Activated naive CD8-positive, alpha-beta T cell (primary cell): ENCODE measurements at regions not wholly inside any gene's neighbourhood (a gene's known extent, or its start where the extent isn't known, plus 50 kb on each side); places are given as distances from the start of the nearest gene placed in this dataset.
"Not testable (repeated sequence)": the region's sequence is repeated elsewhere in the genome, so short reads cannot be mapped to it uniquely, and the experiment has no call there.

Source experiments
- H3K27ac Mint-ChIP-seq: one replicate; pipeline ENCODE4 v1.8.0; 2021; ENCODE audit warnings: mixed read lengths
- H3K27me3 Mint-ChIP-seq: one replicate; pipeline ENCODE4 v1.8.0; 2021; ENCODE audit warnings: mixed read lengths
- H3K36me3 Mint-ChIP-seq: one replicate; pipeline ENCODE4 v1.8.0; 2021; ENCODE audit warnings: mixed read lengths
- H3K4me1 Mint-ChIP-seq: one replicate; pipeline ENCODE4 v1.8.0; 2021; ENCODE audit warnings: low read depth, mixed read lengths
- H3K4me3 Mint-ChIP-seq: one replicate; pipeline ENCODE4 v1.8.0; 2021; ENCODE audit warnings: mild to moderate bottlenecking, mixed read lengths
- H3K9me3 Mint-ChIP-seq: one replicate; pipeline ENCODE4 v1.8.0; 2021; ENCODE audit warnings: low read depth, mixed read lengths

- Mint-ChIP-seq H3K9me3 (no peaks in the 10 kb centered on the region), H3K27me3 (no peaks in the 10 kb centered on the region), H3K36me3 (no peaks in the 10 kb centered on the region), H3K27ac (no peak overlapping the region), H3K4me1 (no peaks in the 10 kb centered on the region), H3K4me3 (no peak overlapping the region)
Measured at GRCh38 chr4:186957952-186958555, 234.4 kb upstream of the FAT1 start.

GRCh38 chr4:186958726-186959350, 235.2 kb upstream of the FAT1 start:
- Mint-ChIP-seq H3K36me3 (no peaks in the 10 kb centered on the region), H3K27ac (no peak overlapping the region), H3K9me3 (no peaks in the 10 kb centered on the region), H3K27me3 (no peaks in the 10 kb centered on the region), H3K4me1 (no peaks in the 10 kb centered on the region), H3K4me3 (no peak overlapping the region)

GRCh38 chr4:186979961-186980745, 256.5 kb upstream of the FAT1 start:
- H3K27me3 Mint-ChIP-seq: no peaks in the 10 kb centered on the region
- H3K4me1 Mint-ChIP-seq: no peaks in the 10 kb centered on the region
- H3K4me3 Mint-ChIP-seq: no peak overlapping the region
- H3K27ac Mint-ChIP-seq: no peak overlapping the region
- H3K9me3 Mint-ChIP-seq: peaks cover 7% of the 10 kb centered on the region
- H3K36me3 Mint-ChIP-seq: no peaks in the 10 kb centered on the region

GRCh38 chr4:186981161-186981560, 257.5 kb upstream of the FAT1 start:
- H3K27ac Mint-ChIP-seq: no peak overlapping the region
- peaks cover 7% of the 10 kb centered on the region for H3K9me3 Mint-ChIP-seq
- no peaks in the 10 kb centered on the region for H3K27me3 Mint-ChIP-seq
- H3K4me3 Mint-ChIP-seq: no peak overlapping the region
- no peaks in the 10 kb centered on the region for H3K4me1 Mint-ChIP-seq
- no peaks in the 10 kb centered on the region for H3K36me3 Mint-ChIP-seq

DNA sequence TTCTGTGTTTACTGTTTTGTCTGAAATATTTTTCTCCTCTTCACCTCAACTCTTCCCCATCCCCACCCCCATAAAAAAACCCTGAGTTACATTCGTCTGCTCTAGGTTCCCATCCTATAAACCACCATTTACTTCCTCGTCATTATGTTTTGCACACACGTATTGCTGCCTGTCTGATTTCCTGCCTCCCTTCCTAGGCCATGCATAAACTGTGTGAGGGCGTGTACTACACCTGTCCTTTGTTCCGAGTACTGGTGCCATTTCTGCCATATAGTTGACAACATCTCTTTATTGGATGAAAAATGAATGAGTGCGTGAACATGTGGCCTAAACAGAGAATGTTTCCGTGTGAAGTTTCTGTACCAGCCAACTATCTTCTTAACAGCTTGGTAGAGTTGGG, 258.5 kb upstream of the FAT1 start:
- H3K27ac Mint-ChIP-seq: no peak overlapping the region
- H3K36me3 Mint-ChIP-seq: no peaks in the 10 kb centered on the region
- H3K4me1 Mint-ChIP-seq: no peaks in the 10 kb centered on the region
- H3K27me3 Mint-ChIP-seq: no peaks in the 10 kb centered on the region
- H3K9me3 Mint-ChIP-seq: peaks cover 7% of the 10 kb centered on the region
- H3K4me3 Mint-ChIP-seq: no peak overlapping the region

- Mint-ChIP-seq H3K9me3 (peaks cover 7% of the 10 kb centered on the region), H3K27me3 (no peaks in the 10 kb centered on the region), H3K27ac (no peak overlapping the region), H3K36me3 (no peaks in the 10 kb centered on the region), H3K4me1 (no peaks in the 10 kb centered on the region), H3K4me3 (no peak overlapping the region)
Measured at GRCh38 chr4:186984105-186984644, 260.5 kb upstream of the FAT1 start.

- Mint-ChIP-seq H3K4me3 (no peak overlapping the region), H3K9me3 (peaks cover 8% of the 10 kb centered on the region), H3K27me3 (no peaks in the 10 kb centered on the region)
Measured at GRCh38 chr4:186999686-187000085, 276.0 kb upstream of the FAT1 start.

DNA sequence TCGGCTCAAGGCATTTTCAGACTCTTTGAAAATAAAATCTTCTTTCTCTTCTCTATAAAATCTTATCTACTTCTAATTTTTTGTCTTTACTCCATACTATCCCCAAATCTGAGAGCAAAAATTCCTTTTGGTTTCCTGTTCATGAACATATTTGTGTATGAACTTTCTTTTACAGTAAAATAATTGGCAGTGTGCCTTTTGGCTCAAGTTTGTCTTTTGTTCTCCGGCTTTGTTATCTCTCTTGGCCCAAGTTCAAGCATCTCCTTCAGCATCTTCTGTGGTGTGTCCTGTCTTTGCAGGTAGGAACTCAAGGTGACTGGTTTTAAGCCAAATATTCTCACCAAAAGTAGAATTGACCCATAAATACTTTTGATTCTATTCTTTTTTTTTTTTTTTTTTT, 276.6 kb upstream of the FAT1 start:
- peaks cover 8% of the 10 kb centered on the region for H3K9me3 Mint-ChIP-seq
- no peaks in the 10 kb centered on the region for H3K27me3 Mint-ChIP-seq
- H3K36me3 Mint-ChIP-seq: no peaks in the 10 kb centered on the region
- no peaks in the 10 kb centered on the region for H3K4me1 Mint-ChIP-seq
- no peak overlapping the region for H3K27ac Mint-ChIP-seq
- no peak overlapping the region for H3K4me3 Mint-ChIP-seq

More at GRCh38 chr4:186999686-187000085, 276.0 kb upstream of the FAT1 start:
- Mint-ChIP-seq H3K36me3 (no peaks in the 10 kb centered on the region), H3K27ac (no peak overlapping the region), H3K4me1 (no peaks in the 10 kb centered on the region)

- H3K36me3 Mint-ChIP-seq, H3K4me3 Mint-ChIP-seq, H3K27me3 Mint-ChIP-seq, H3K4me1 Mint-ChIP-seq, H3K9me3 Mint-ChIP-seq, H3K27ac Mint-ChIP-seq: not testable (repeated sequence)
Measured at GRCh38 chr4:187002133-187002532, 278.5 kb upstream of the FAT1 start.

GRCh38 chr4:187004628-187005027, 281.0 kb upstream of the FAT1 start:
- H3K36me3 Mint-ChIP-seq: no peaks in the 10 kb centered on the region
- no peaks in the 10 kb centered on the region for H3K4me1 Mint-ChIP-seq
- no peak overlapping the region for H3K27ac Mint-ChIP-seq
- H3K9me3 Mint-ChIP-seq: peaks cover 6% of the 10 kb centered on the region
- H3K4me3 Mint-ChIP-seq: no peak overlapping the region
- H3K27me3 Mint-ChIP-seq: no peaks in the 10 kb centered on the region

GRCh38 chr4:187006189-187006618, 282.5 kb upstream of the FAT1 start:
- Mint-ChIP-seq H3K36me3 (no peaks in the 10 kb centered on the region), H3K27me3 (no peaks in the 10 kb centered on the region), H3K4me3 (no peak overlapping the region), H3K4me1 (no peaks in the 10 kb centered on the region), H3K27ac (no peak overlapping the region), H3K9me3 (no peaks in the 10 kb centered on the region)

DNA sequence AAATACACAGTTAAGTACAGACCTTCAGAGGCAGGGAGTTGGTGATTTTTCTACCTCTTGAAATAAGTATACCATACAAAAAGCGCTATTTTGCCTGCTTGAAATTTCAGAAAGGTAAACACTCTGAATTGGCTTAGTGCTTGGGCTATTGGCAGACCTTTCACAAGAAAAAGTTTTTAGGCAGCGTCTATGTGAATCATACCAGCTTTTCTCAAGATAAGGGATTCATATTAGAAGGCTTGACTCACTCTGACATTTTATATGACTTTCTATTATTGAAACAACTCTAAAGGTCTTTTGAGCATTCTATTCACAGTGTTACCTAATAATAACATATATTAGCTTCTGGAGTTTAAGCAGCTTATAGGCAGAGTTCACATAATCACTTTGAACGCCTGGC, 286.4 kb upstream of the FAT1 start:
- peaks cover 4% of the 10 kb centered on the region for H3K9me3 Mint-ChIP-seq

DNA sequence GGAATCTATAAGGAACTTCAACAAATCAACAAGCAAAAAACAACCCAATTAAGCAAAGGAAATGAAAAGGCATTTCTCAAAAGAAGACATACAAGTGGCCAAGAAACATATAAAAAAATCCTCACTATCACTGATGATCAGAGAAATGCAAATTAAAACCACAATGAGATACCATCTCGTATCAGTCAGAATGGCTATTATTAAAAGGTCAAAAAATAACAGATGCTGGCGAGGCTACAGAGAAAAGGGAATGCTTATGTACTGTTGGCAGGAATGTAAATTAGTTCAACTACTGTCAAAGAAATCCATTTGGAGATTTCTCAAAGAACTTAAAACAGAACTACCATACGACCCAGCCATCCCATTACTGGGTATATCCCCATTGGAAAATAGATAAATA, 292.4 kb upstream of the FAT1 start:
- Mint-ChIP-seq H3K27ac (no peak overlapping the region), H3K9me3 (peaks cover 4% of the 10 kb centered on the region), H3K4me3 (no peak overlapping the region), H3K36me3 (no peaks in the 10 kb centered on the region), H3K27me3 (no peaks in the 10 kb centered on the region), H3K4me1 (no peaks in the 10 kb centered on the region)

More for the DNA sequence above, 286.4 kb upstream of the FAT1 start:
- Mint-ChIP-seq H3K27ac (no peak overlapping the region), H3K36me3 (no peaks in the 10 kb centered on the region), H3K27me3 (no peaks in the 10 kb centered on the region), H3K4me1 (no peaks in the 10 kb centered on the region), H3K4me3 (no peak overlapping the region)

DNA sequence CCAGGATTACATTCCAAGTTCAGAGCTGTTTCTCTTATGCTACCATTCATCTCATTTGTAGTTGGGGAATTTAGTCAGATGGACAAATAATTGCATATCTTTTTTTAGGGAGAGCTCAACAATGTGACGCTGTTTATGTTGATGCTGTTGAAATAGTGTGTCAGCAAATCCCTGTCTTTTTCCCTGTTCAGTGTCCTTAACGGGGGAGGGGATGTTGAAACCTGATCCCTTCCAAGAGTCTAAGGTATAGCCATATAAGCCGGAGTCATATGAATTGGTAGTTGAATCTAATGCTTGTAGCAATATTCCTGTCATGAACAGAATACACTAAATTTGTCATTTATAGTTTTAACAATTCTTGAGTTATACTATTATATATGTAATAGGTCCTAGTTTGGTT, 293.5 kb upstream of the FAT1 start:
- Mint-ChIP-seq H3K27ac (no peak overlapping the region), H3K36me3 (no peaks in the 10 kb centered on the region)

DNA sequence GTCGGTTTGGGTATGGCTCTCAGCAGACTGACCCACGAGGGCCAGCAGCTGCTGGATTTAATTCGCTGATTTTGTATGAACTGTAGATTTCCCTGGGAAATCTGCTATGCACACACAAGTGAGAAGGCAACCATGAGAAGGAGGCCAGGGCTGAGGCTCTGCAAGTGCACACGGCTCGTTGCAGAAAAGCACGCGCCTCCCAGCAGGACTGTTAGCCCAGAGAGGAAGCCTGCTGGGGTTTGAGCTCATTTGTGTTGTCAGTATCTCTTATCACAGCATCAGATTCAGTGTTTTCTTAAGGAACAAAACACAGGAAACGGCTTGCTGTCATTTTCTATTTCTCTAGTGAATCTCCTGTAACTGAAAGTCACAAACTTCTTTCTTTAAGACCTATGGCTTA, 296.2 kb upstream of the FAT1 start:
- Mint-ChIP-seq H3K4me1 (no peaks in the 10 kb centered on the region), H3K27ac (no peak overlapping the region), H3K27me3 (no peaks in the 10 kb centered on the region), H3K36me3 (no peaks in the 10 kb centered on the region), H3K9me3 (no peaks in the 10 kb centered on the region), H3K4me3 (no peak overlapping the region)

More for the DNA sequence above, 293.5 kb upstream of the FAT1 start:
- Mint-ChIP-seq H3K4me1 (no peaks in the 10 kb centered on the region), H3K4me3 (no peak overlapping the region), H3K27me3 (no peaks in the 10 kb centered on the region), H3K9me3 (peaks cover 4% of the 10 kb centered on the region)
